ENCODE measurements at regions not wholly inside any gene's neighbourhood (a gene's known extent, or its start where the extent isn't known, plus 50 kb on each side); places are given as distances from the start of the nearest gene placed in this dataset.

GRCh38 chr4:121238461-121238860, 74.3 kb upstream of the TNIP3 start:
- TF ChIP-seq CTCF (IDR thresholded peaks at IDR 0.05) (no peak), POLR2A (IDR thresholded peaks at IDR 0.05) (no peak)

All from right lobe of liver (tissue), 4 donors.